SK-N-SH (cell line): ENCODE measurements at regions not wholly inside any gene's neighbourhood (a gene's known extent, or its start where the extent isn't known, plus 50 kb on each side); places are given as distances from the start of the nearest gene placed in this dataset.
A peak's percentile ranks its signal among the peaks of the same experiment; 100 is the strongest.

Source experiments
- CTCF ChIA-PET: fragments of 300-600, 350-600 bp; formaldehyde crosslinking; extraction: SDS; loops from one replicate; lab custom pipeline; 2021; lab: Yijun Ruan, JAX
- POLR2A ChIA-PET: fragments of 350-600 bp; sonication (Branson Sonifier 250); formaldehyde crosslinking; extraction: SDS; loops from one replicate; lab custom pipeline; 2020; ENCODE audit warnings: antibody characterized with exemption, inconsistent platforms; lab: Yijun Ruan, JAX
- DNase-seq: peaks from one replicate; pipeline ENCODE4 v3.0.0; 2012
- H2AFZ ChIP-seq: fragments of 200-600 bp; sonication (generic); 2 replicates; pipeline ENCODE4 v1.8.1; 2016; ENCODE audit warnings: antibody characterized with exemption, mild to moderate bottlenecking, low read depth
- H3F3A ChIP-seq: fragments of 200-600 bp; sonication (generic); replicated peaks from 2 replicates; pipeline ENCODE3; 2016; ENCODE audit warnings: antibody characterized with exemption, mild to moderate bottlenecking; ENCODE audit not compliant: insufficient read depth
- H3K27ac ChIP-seq, 2 experiments: fragments of 200-500 bp in 1 of 2; fragments of 200-600 bp in 1 of 2; sonication (Bioruptor generic) in 1 of 2; sonication (generic), shearing (Covaris generic) in 1 of 2; 2 replicates each; pipeline versions ENCODE4 v1.5.1 to v1.6.1; 2014 to 2016; ENCODE audit warnings: low read depth in 2 of 2, inconsistent platforms in 1 of 2, low read length in 1 of 2, mild to moderate bottlenecking in 1 of 2, mixed read lengths in 1 of 2
- H3K27me3 ChIP-seq: fragments of 200-600 bp; sonication (generic), shearing (Covaris generic); 2 replicates; pipeline ENCODE4 v1.6.1; 2016; ENCODE audit warnings: mixed run types; ENCODE audit not compliant: insufficient read depth
- H3K36me3 ChIP-seq, 2 experiments: fragments of 200-500 bp in 1 of 2; fragments of 200-600 bp in 1 of 2; sonication (Bioruptor generic) in 1 of 2; sonication (generic) in 1 of 2; replicated peaks in 1 of 2; 2 replicates each; pipeline versions ENCODE3 to v1.5.1; 2014 to 2016; ENCODE audit warnings: low read length in 1 of 2, mild to moderate bottlenecking in 1 of 2; ENCODE audit not compliant: insufficient read depth in 2 of 2, control insufficient read depth in 1 of 2
- H3K4me1 ChIP-seq, 2 experiments: fragments of 200-500 bp in 1 of 2; fragments of 200-600 bp in 1 of 2; sonication (Bioruptor generic) in 1 of 2; sonication (generic), shearing (Covaris generic) in 1 of 2; 2 replicates each; pipeline versions ENCODE4 v1.5.1 to v1.6.1; 2014 to 2016; ENCODE audit warnings: low read depth in 1 of 2, low read length in 1 of 2, mixed run types in 1 of 2; ENCODE audit not compliant: insufficient read depth in 2 of 2, control insufficient read depth in 1 of 2
- H3K4me2 ChIP-seq: fragments of 200-600 bp; sonication (generic), shearing (Covaris generic); 2 replicates; pipeline ENCODE4 v1.6.1; 2017; ENCODE audit warnings: mixed run types
- H3K4me3 ChIP-seq, 2 experiments: fragments of 200-500 bp in 1 of 2; fragments of 200-600 bp in 1 of 2; sonication (Bioruptor generic) in 1 of 2; sonication (generic), shearing (Covaris generic) in 1 of 2; 2 replicates each; pipeline versions ENCODE4 v1.5.1 to v1.8.1; 2014 to 2016; ENCODE audit warnings: low read depth in 2 of 2, inconsistent platforms in 1 of 2, low read length in 1 of 2, mild to moderate bottlenecking in 1 of 2, mixed read lengths in 1 of 2, moderate library complexity in 1 of 2
- H3K79me2 ChIP-seq: fragments of 200-600 bp; sonication (generic); 2 replicates; pipeline ENCODE4 v1.8.1; 2017; ENCODE audit warnings: mild to moderate bottlenecking; ENCODE audit not compliant: insufficient read depth
- H3K9ac ChIP-seq: fragments of 200-600 bp; sonication (generic); 2 replicates; pipeline ENCODE4 v1.6.1; 2017; ENCODE audit warnings: mixed run types
- H3K9me2 ChIP-seq: fragments of 200-600 bp; sonication (generic); 2 replicates; pipeline ENCODE4 v1.6.1; 2017; ENCODE audit warnings: mixed run types
- H3K9me3 ChIP-seq: fragments of 200-600 bp; sonication (generic); 2 replicates; pipeline ENCODE4 v1.6.1; 2017; ENCODE audit warnings: mixed run types, mild to moderate bottlenecking, moderate library complexity
- H4K20me1 ChIP-seq: fragments of 200-600 bp; sonication (generic); 2 replicates; pipeline ENCODE4 v1.6.1; 2017; ENCODE audit warnings: mild to moderate bottlenecking, mixed run types; ENCODE audit not compliant: insufficient read depth
- ELF1 ChIP-seq: IDR thresholded peaks from 2 replicates; pipeline ENCODE4 v1.4.0; 2012
- FOSL2 ChIP-seq: IDR thresholded peaks from 2 replicates; pipeline ENCODE4 v1.4.0; 2012; ENCODE audit warnings: low read depth, mild to moderate bottlenecking, moderate library complexity, borderline replicate concordance
- GABPA ChIP-seq: IDR thresholded peaks from 2 replicates; pipeline ENCODE4 v1.4.0; 2012; ENCODE audit warnings: low read depth, mild to moderate bottlenecking
- GATA2 ChIP-seq: sonication (generic); formaldehyde crosslinking; IDR thresholded peaks from 2 replicates; pipeline ENCODE4 v1.5.0; 2020; ENCODE audit warnings: mild to moderate bottlenecking, missing genetic modification reagents
- IRF3 ChIP-seq: fragments of 150-350 bp; IDR thresholded peaks from 2 replicates; pipeline ENCODE4 v1.6.1; 2016; ENCODE audit warnings: mild to moderate bottlenecking, low read depth, low read length
- JUND ChIP-seq: IDR thresholded peaks from 2 replicates; pipeline ENCODE4 v1.4.0; 2012
- MAX ChIP-seq: IDR thresholded peaks from 2 replicates; pipeline ENCODE4 v1.4.0; 2012; ENCODE audit warnings: low read depth
- MEF2A ChIP-seq: IDR thresholded peaks from 2 replicates; pipeline ENCODE4 v1.4.0; 2012; ENCODE audit warnings: low read depth, borderline replicate concordance
- MXI1 ChIP-seq: IDR thresholded peaks from 2 replicates; pipeline ENCODE4 v1.6.1; 2012; ENCODE audit warnings: mild to moderate bottlenecking, low read depth, low read length, improper control_type of control experiment
- NFIC ChIP-seq: IDR thresholded peaks from 2 replicates; pipeline ENCODE4 v1.4.0; 2012; ENCODE audit warnings: borderline replicate concordance
- RAD21 ChIP-seq: IDR thresholded peaks from 2 replicates; pipeline ENCODE4 v1.6.1; 2012; ENCODE audit warnings: mild to moderate bottlenecking, low read length
- RCOR1 ChIP-seq: fragments of 150-350 bp; IDR thresholded peaks from 2 replicates; pipeline ENCODE4 v1.6.1; 2017; ENCODE audit warnings: antibody characterized with exemption, low read length
- RXRA ChIP-seq: IDR thresholded peaks from 2 replicates; pipeline ENCODE4 v1.4.0; 2012; ENCODE audit warnings: low read depth, mild to moderate bottlenecking, borderline replicate concordance
- SIN3A ChIP-seq: IDR thresholded peaks from 2 replicates; pipeline ENCODE4 v1.6.1; 2012; ENCODE audit warnings: low read depth, mild to moderate bottlenecking, low read length, moderate library complexity, borderline replicate concordance
- SMC3 ChIP-seq: IDR thresholded peaks from 2 replicates; pipeline ENCODE4 v1.6.1; 2012; ENCODE audit warnings: low read depth, low read length, improper control_type of control experiment
- TAF1 ChIP-seq: IDR thresholded peaks from 2 replicates; pipeline ENCODE4 v1.6.1; 2012; ENCODE audit warnings: low read depth, mild to moderate bottlenecking, low read length, moderate library complexity, borderline replicate concordance
- TCF12 ChIP-seq: IDR thresholded peaks from 2 replicates; pipeline ENCODE4 v1.4.0; 2012
- YY1 ChIP-seq: IDR thresholded peaks from 2 replicates; pipeline ENCODE4 v1.4.0; 2012; ENCODE audit warnings: low read depth, mild to moderate bottlenecking
- WGBS: methylation state at CpG from one replicate; pipeline ENCODE4 v1.1.6; 2017; ENCODE audit warnings: low lambda C conversion rate; 5-methylcytosine and 5-hydroxymethylcytosine counted together
- TF ChIP-seq, protein P1 (sequence below): IDR thresholded peaks from 2 replicates; pipeline ENCODE4 v1.4.0; 2012; ENCODE audit warnings: low read depth, borderline replicate concordance
- TF ChIP-seq, protein P2 (sequence below): fragments of 200-600 bp; sonication (generic); IDR thresholded peaks from 2 replicates; pipeline ENCODE4 v1.6.1; 2017; ENCODE audit warnings: antibody characterized with exemption, mild to moderate bottlenecking, moderate library complexity
- TF ChIP-seq, protein P3 (sequence below): IDR thresholded peaks from 2 replicates; pipeline ENCODE4; 2012
- TF ChIP-seq, protein P4 (sequence below): IDR thresholded peaks from 2 replicates; pipeline ENCODE4 v1.4.0; 2012; ENCODE audit warnings: low read depth, borderline replicate concordance

GRCh38 chr3:64342940-64343688 is 117.8 kb upstream of the PRICKLE2 start (continued):
- TF ChIP-seq, protein P1, sequence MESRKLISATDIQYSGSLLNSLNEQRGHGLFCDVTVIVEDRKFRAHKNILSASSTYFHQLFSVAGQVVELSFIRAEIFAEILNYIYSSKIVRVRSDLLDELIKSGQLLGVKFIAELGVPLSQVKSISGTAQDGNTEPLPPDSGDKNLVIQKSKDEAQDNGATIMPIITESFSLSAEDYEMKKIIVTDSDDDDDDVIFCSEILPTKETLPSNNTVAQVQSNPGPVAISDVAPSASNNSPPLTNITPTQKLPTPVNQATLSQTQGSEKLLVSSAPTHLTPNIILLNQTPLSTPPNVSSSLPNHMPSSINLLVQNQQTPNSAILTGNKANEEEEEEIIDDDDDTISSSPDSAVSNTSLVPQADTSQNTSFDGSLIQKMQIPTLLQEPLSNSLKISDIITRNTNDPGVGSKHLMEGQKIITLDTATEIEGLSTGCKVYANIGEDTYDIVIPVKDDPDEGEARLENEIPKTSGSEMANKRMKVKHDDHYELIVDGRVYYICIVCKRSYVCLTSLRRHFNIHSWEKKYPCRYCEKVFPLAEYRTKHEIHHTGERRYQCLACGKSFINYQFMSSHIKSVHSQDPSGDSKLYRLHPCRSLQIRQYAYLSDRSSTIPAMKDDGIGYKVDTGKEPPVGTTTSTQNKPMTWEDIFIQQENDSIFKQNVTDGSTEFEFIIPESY, result no peak
- TF ChIP-seq ELF1 (no peak), MXI1 (no peak), GABPA (no peak), RAD21 (no peak), TAF1 (no peak), MEF2A (peak; percentile 8; the same call in 1 of the 2 replicates), YY1 (no peak), JUND (peak; percentile 67), RCOR1 (no peak)
- TF ChIP-seq, protein P2, sequence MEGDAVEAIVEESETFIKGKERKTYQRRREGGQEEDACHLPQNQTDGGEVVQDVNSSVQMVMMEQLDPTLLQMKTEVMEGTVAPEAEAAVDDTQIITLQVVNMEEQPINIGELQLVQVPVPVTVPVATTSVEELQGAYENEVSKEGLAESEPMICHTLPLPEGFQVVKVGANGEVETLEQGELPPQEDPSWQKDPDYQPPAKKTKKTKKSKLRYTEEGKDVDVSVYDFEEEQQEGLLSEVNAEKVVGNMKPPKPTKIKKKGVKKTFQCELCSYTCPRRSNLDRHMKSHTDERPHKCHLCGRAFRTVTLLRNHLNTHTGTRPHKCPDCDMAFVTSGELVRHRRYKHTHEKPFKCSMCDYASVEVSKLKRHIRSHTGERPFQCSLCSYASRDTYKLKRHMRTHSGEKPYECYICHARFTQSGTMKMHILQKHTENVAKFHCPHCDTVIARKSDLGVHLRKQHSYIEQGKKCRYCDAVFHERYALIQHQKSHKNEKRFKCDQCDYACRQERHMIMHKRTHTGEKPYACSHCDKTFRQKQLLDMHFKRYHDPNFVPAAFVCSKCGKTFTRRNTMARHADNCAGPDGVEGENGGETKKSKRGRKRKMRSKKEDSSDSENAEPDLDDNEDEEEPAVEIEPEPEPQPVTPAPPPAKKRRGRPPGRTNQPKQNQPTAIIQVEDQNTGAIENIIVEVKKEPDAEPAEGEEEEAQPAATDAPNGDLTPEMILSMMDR, result no peak

DNA sequence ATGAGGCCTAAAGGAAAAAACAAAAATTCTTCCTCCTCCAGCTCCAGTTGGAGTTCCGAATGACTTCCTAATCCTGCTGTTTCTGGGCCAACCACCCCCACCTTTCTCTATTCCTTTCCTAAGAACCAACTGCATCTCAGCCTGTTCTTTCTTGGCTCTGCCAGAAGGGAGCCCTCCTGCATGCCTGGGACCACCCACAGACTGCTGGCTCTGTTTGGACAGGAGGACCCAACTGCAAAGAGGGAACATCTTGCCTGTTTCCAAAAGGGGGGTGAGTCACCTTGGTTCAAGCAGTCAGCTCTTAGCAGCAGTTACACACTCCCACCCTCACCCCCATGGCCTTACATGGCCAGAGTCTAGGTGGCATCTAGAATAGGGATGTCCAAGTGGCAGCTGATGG is 116.0 kb upstream of the PRICKLE2 start:
- Histone ChIP-seq H3K27ac (peak overlapping the region in 1 of 2 experiments; percentile 93; a peak in 2 of 4 replicates), H3K9ac (peak overlapping the region; percentile 47; the same call in 1 of the 2 replicates), H3K4me2 (peak overlapping the region; percentile 28; the same call in 1 of the 2 replicates), H4K20me1 (no peaks in the 10 kb centered on the region), H3K4me1 (peaks cover 28 to 43% of the 10 kb centered on the region in 2 experiments), H2AFZ (peak overlapping the region; percentile 35; the same call in 1 of the 2 replicates), H3K27me3 (no peaks in the 10 kb centered on the region), H3F3A (peaks cover 44% of the 10 kb centered on the region), H3K9me3 (no peaks in the 10 kb centered on the region), H3K36me3 (peaks cover 0 to 4% of the 10 kb centered on the region in 2 experiments), H3K4me3 (no peak overlapping the region), H3K9me2 (no peaks in the 10 kb centered on the region), H3K79me2 (no peaks in the 10 kb centered on the region)
- 96% methylated on average over 1 of the region's 1 CpG for WGBS
- POLR2A ChIA-PET, result no interaction called here
- DNase-seq, result no peak
- CTCF ChIA-PET, result interaction anchor here (1.2 kb wide), 1 partner anchor 310 kb away, joined by 3 read pairs; no protein-coding TSS in a partner anchor
- TF ChIP-seq SMC3 (no peak), NFIC (no peak), RXRA (no peak), SIN3A (no peak), GATA2 (CRISPR knock-in tag) (no peak), IRF3 (no peak), TCF12 (no peak), FOSL2 (no peak), MAX (no peak)
- TF ChIP-seq, protein P3, sequence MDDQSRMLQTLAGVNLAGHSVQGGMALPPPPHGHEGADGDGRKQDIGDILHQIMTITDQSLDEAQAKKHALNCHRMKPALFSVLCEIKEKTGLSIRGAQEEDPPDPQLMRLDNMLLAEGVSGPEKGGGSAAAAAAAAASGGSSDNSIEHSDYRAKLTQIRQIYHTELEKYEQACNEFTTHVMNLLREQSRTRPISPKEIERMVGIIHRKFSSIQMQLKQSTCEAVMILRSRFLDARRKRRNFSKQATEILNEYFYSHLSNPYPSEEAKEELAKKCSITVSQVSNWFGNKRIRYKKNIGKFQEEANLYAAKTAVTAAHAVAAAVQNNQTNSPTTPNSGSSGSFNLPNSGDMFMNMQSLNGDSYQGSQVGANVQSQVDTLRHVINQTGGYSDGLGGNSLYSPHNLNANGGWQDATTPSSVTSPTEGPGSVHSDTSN, result no peak
- TF ChIP-seq, protein P2, result no peak
- TF ChIP-seq, protein P4, sequence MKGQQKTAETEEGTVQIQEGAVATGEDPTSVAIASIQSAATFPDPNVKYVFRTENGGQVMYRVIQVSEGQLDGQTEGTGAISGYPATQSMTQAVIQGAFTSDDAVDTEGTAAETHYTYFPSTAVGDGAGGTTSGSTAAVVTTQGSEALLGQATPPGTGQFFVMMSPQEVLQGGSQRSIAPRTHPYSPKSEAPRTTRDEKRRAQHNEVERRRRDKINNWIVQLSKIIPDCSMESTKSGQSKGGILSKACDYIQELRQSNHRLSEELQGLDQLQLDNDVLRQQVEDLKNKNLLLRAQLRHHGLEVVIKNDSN, result no peak
